Stimulated activated effector memory CD8-positive, alpha-beta T cell treated with anti-CD3 and anti-CD28 coated beads, Interleukin-12 subunit alpha, Interleukin-12 subunit beta, amount 100 ng/mL, for 72 hours (primary cell): ENCODE measurements at regions not wholly inside any gene's neighbourhood (a gene's known extent, or its start where the extent isn't known, plus 50 kb on each side); places are given as distances from the start of the nearest gene placed in this dataset.

Experiments used
- ATAC-seq: fragments of 150-1000 bp; cut with Tn5 transposase; 2 replicates; pipeline ENCODE4 v1.10.0; 2021
- DNase-seq, 2 donors: peaks; one replicate each; pipeline ENCODE4 v3.0.0; 2021 to 2022; ENCODE audit warnings: low spot score in 2 of 2
- H3K27ac Mint-ChIP-seq: one replicate; pipeline ENCODE4 v1.8.0; 2022; ENCODE audit warnings: mild to moderate bottlenecking, mixed read lengths
- H3K36me3 Mint-ChIP-seq: one replicate; pipeline ENCODE4 v1.8.0; 2022; ENCODE audit warnings: mild to moderate bottlenecking, mixed read lengths
- H3K4me1 Mint-ChIP-seq: one replicate; pipeline ENCODE4 v1.8.0; 2022; ENCODE audit warnings: mixed read lengths
- H3K4me3 Mint-ChIP-seq: one replicate; pipeline ENCODE4 v1.8.0; 2022; ENCODE audit warnings: mild to moderate bottlenecking, mixed read lengths
- H3K9me3 Mint-ChIP-seq: one replicate; pipeline ENCODE4 v1.8.0; 2022; ENCODE audit warnings: mixed read lengths

DNA sequence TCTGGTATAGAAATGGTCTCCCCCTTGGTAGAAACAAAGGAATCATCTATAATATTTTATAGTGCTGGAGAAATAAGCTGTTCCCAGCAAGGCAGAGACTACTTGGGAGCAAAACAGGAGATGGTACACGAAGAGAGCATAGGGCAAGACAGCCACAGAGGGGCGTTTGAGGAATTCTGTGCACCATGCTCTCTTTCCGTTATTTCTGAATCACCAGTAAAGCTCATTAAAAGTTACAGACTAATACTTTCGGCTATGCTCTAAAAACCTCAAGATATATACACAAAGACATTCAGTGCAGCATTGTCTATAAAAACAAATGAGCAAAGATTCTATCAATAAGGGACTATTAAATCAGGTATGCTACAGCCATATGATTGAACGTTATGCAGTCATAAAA lies 68.5 kb upstream of the FHIP2A start:
- Mint-ChIP-seq H3K4me3 (no peak overlapping the region), H3K36me3 (no peaks in the 10 kb centered on the region), H3K27ac (no peak overlapping the region), H3K4me1 (no peaks in the 10 kb centered on the region), H3K9me3 (peaks cover 2% of the 10 kb centered on the region)
- ATAC-seq (no peak), DNase-seq (no peak)

DNA sequence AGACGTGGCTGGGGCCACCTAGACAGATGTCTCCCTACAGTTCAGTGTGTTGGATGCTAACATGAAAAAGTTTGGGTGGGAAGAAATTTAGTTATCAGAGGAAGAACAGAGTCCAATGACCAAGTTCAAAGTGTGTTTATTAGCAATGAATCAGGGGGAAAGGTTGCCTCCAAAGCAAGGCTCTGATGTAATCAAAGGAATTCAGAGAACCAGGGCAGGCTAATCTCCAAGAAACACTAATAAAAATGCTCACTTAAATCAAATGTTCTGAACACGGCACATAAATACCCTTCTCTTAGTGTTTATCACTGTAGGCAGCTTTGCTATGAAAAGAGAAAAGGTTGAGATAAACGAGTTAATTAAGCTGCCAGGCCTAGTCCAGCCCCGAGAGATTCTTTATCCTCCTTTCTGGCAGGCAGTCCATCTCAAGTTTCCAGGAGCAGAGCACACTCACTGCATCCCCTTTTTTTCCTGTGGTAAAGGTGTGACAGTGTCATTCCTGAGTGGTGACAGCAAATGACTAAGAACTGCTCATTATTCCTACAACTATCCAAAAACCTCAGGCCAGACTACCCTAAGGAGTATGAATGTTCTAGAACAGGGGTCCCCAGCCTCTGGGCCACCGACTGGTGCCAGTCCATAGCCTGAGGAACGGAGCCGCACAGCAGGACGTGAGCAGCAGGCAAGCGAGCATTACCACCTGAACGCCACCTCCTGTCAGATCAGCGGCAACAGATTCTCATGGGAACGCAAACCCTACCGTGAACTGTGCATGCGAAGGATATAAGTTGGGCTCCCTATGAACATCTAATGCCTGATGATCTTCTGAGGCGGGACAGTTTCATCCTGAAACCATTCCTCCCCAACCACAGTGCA lies 66.9 kb upstream of the FHIP2A start:
- DNase-seq, result no peak
- Mint-ChIP-seq H3K27ac (no peak overlapping the region), H3K4me1 (no peaks in the 10 kb centered on the region), H3K4me3 (no peak overlapping the region), H3K9me3 (peaks cover 2% of the 10 kb centered on the region), H3K36me3 (no peaks in the 10 kb centered on the region)
- ATAC-seq, result no peak

DNA sequence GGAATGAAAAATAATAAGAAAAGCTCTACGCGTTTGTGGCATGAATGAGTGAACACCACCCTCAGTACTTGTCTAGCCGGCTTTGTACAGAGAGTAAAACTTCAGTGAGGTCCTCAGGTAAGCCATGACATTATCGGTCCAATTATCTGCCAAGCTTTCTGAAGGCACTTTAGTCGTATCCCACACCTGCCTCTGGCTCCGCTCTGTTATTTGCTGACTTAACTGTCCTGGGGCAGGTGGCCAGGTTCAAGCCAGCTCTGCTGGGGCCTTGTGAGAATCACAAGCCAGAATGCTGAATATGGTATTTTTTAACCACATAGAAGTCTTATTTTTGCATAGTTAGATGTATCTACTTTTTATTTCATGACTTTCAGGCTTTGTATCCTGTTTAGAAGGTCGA lies 66.0 kb upstream of the FHIP2A start:
- DNase-seq (no peak), ATAC-seq (no peak)
- Mint-ChIP-seq H3K36me3 (no peaks in the 10 kb centered on the region), H3K9me3 (peaks cover 2% of the 10 kb centered on the region), H3K4me3 (no peak overlapping the region), H3K27ac (no peak overlapping the region), H3K4me1 (no peaks in the 10 kb centered on the region)

DNA sequence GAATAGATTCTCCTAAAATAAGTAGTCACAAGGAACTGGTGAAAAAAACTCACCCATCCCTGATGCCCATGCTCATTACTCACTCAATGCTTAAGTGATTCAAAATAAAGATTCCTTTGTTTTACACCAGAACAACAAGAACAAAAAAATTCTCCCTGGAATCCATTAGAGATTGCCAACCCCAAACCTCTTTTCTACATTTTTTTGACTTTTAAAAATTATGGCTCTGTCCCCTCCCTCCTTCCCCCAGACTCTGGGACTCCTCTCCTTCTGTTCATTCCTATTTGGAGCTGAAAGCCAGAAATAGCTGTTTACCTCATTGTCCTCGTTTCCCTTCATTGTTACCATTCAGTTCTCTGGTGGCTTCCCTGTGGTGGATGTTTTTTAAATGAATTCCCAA lies 63.2 kb upstream of the FHIP2A start:
- DNase-seq, result no peak
- no peaks in the 10 kb centered on the region for H3K4me1 Mint-ChIP-seq
- no peaks in the 10 kb centered on the region for H3K36me3 Mint-ChIP-seq
- no peaks in the 10 kb centered on the region for H3K9me3 Mint-ChIP-seq
- no peak overlapping the region for H3K27ac Mint-ChIP-seq
- ATAC-seq, result no peak
- H3K4me3 Mint-ChIP-seq, result no peak overlapping the region

DNA sequence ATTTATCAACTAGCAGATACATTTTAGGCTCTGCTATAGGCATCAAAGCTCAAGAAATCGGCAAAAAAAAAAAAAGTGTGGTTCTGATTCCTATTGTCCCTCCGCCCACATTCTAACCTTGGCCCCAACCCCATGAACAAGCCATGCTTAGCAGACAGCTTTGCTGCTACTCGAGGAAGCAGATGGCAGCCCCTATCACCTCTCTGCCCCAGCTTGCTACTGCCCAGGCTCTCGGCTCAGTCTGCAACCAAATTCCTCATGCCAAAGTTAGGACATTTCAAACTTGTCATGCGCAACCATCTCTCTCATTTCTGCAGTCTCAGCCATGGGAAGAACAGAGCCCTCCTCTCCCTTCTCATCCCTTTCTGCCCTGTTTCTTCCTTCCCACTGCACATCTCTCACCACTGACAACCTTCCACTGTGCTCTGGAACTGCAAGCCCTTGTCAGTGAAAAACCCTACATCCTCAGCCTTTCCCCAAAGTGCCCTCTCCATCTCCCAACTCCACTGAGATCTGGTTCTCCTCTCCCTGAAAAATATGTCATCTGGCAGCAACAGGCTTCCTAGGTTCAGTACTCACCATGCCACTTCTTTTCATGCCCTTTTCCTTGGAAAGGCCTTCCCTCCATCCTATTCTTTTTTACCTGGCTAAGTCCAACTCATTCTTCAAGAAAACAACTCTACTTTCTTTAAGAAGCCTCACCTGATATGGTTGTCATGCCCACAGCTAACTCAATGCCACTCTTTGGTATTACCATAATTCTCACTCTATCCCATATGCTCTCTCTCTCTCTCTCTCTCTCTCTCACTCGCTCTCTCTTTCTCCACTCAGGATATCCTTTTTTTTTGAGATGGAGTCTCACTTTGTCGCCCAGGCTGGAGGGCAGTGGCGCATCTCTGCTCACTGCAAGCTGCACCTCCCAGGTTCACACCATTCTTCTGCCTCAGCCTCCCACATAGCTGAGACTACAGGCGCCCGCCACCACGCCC lies 60.1 kb upstream of the FHIP2A start:
- Mint-ChIP-seq H3K27ac (no peak overlapping the region), H3K4me1 (no peaks in the 10 kb centered on the region), H3K9me3 (no peaks in the 10 kb centered on the region), H3K36me3 (no peaks in the 10 kb centered on the region), H3K4me3 (no peak overlapping the region)
- DNase-seq (no peak), ATAC-seq (no peak)

DNA sequence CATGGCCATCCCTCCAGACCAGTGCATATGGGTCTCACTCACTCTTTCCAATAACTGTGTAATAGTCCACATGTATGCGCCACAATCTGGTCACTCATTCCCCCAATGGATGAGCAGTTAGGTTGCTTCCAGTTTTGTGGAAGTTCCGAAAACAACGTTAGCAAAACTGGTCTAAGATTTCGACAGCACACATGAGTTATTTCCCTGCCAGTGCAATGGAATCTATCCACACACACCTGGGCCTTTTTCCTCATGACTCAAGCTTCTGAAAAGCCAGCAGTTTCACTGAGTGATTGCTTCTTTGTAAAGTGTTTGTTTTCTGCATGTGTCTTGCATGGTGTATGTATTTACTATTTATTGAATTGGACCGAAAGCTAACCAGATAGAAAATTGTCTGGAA lies 58.8 kb upstream of the FHIP2A start:
- no peak overlapping the region for H3K4me3 Mint-ChIP-seq
- no peaks in the 10 kb centered on the region for H3K36me3 Mint-ChIP-seq
- ATAC-seq (no peak), DNase-seq (no peak)
- H3K27ac Mint-ChIP-seq, result no peak overlapping the region
- H3K4me1 Mint-ChIP-seq, result no peaks in the 10 kb centered on the region
- H3K9me3 Mint-ChIP-seq, result no peaks in the 10 kb centered on the region

DNA sequence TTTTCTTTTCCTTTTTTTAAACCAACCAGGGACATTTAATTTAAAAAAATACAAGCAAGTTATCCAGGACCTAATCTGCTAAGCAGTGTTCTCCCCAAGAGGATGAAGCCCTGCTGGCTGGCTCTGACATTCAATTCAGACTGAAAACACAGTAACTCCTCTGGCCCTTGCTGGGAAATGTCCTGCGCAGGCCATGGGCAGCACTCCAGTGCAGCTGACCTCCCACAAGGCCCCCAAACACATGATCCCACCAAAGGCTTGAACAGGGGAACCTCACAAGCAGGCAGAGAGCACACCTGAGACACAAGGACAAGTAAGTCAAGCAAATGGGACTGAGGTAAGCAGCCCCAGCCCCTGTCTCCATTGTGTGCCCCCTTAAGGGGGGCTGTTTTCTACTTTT lies 56.9 kb upstream of the FHIP2A start:
- Mint-ChIP-seq H3K27ac (no peak overlapping the region), H3K4me1 (peaks cover 5% of the 10 kb centered on the region), H3K4me3 (no peak overlapping the region), H3K36me3 (no peaks in the 10 kb centered on the region), H3K9me3 (no peaks in the 10 kb centered on the region)
- ATAC-seq, result no peak
- no peak for DNase-seq

DNA sequence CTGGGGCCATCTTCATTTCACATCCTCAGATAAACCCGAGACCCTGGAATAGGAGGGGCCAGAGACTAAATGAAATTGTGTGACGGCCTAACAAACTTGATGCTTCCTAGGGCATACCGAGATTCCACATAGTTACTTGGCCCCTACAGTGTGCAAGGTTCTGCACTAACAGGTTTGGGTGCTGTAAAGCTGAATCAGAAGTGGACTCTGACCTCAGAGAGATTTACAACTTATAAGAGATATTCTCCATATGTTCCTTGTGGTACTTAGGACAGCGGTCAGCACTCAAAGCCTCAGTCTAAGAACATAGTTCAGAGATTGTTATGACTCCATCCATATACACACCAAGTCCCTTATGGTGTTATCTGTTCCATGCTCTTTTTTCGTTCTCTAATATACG lies 55.1 kb upstream of the FHIP2A start:
- Mint-ChIP-seq H3K36me3 (no peaks in the 10 kb centered on the region), H3K4me3 (peak overlapping the region; percentile 49), H3K9me3 (no peaks in the 10 kb centered on the region), H3K27ac (no peak overlapping the region), H3K4me1 (peaks cover 5% of the 10 kb centered on the region)
- DNase-seq, result no peak
- ATAC-seq, result no peak

DNA sequence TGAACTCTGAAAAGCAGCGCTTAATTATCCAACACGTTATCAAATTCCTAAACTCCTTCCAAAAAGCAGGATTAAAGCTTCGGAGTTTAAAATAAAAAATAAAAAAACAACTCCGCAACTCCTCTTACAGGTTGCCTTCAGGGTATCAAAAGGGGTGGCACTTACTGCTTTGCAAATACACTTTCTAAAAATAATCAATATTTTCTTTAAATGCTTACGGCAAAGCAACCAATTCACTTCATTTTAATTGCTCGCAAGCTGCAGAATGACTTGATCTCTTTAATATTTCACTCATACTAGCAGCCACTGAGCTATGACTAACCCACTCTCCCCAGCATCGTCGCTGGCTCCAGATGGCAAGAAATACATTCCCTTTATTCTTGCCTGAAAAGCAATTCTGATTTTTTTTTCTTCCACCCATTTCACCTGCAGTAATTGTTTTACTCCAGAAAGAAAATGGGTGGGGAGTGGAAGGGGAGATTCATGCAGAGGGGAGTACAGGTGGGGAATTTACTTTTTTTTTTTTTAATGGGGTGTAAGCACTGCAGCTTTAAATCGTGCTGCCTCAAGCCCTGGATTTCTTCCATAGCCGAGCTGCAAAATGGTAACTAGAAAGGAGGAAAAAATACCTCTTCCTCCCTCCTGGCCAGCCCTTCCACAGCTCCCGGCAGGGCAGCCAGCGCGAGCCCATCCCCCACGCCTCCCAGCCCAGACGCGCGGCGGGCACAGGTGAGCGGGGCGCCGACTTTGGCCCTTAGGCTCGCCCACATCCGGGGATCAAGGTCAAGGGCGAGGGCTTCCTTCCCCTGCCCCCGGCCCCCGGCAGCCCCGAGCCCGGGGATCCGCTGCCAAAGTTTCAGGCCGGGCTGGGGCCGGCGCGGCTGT lies 54.2 kb upstream of the FHIP2A start:
- no peak for DNase-seq

DNA sequence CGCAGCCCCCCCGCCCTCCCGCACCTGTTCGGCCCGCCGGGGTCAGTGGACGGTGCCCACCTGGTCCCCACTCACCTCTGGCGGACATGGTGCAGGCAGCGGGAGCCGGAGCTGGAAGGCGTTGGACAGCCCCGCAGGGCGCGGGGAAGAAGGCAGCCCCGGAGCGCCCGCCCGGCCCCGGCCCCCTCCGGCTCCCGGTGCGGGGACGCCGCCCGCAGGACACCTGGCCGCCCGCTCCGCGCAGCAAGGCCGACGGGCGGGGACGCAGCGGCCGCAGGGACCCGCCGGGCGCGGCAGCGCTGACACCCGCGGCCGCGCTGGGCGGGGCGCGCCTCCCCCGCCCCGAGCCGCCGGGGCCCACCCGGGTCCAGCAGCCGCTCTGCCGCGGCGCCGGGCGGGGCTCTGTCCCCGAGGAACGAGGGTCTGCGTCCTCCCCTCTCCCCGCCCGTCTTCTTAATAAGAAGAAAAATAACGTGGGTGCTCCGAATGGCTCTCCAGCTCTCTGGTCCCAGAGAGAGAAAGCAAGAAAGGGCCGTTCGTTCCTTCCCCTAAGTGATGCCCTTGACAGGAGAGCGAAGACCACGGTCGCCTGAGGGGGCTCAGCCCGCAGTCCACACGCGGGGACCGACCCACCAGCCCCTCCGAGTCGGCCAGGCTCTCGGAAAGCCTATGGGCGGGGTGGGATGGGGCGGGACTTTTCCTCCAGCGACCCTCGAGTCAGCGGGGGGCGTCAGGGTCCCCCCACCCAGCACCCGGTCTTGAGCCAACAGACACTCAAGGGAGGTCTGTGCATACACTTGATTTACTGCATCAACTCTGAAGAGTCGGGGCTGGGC lies 53.4 kb upstream of the FHIP2A start:
- H3K9me3 Mint-ChIP-seq, result no peaks in the 10 kb centered on the region
- DNase-seq (no peak), ATAC-seq (peak; percentile 59)
- no peak overlapping the region for H3K27ac Mint-ChIP-seq
- peaks cover 5% of the 10 kb centered on the region for H3K4me1 Mint-ChIP-seq
- peak overlapping the region; percentile 32 for H3K4me3 Mint-ChIP-seq
- H3K36me3 Mint-ChIP-seq, result no peaks in the 10 kb centered on the region

More for the DNA sequence above, 54.2 kb upstream of the FHIP2A start:
- peaks cover 5% of the 10 kb centered on the region for H3K4me1 Mint-ChIP-seq
- no peaks in the 10 kb centered on the region for H3K9me3 Mint-ChIP-seq
- H3K27ac Mint-ChIP-seq, result no peak overlapping the region
- H3K36me3 Mint-ChIP-seq, result no peaks in the 10 kb centered on the region
- peak; percentile 44 for ATAC-seq
- H3K4me3 Mint-ChIP-seq, result peak overlapping the region; percentile 49

DNA sequence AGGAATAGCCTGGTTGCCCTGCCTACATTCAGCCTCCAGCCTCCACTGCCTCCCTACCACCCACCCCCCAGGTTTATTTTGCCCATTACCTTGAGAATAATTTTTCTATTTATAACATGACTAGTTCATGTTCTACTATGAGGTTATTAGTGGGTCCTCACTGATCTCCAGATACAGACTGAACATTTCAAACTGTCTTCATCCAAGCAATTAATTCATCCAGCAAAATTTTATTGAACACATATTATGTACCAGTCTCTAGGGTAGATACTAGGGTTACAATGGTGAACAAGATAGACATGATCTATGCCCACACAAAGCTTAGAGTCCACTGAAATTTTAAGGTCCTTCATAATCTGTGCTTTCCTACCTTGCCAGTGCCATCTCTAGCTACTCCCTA lies 51.6 kb upstream of the FHIP2A start:
- H3K36me3 Mint-ChIP-seq, result no peaks in the 10 kb centered on the region
- no peak overlapping the region for H3K4me3 Mint-ChIP-seq

DNA sequence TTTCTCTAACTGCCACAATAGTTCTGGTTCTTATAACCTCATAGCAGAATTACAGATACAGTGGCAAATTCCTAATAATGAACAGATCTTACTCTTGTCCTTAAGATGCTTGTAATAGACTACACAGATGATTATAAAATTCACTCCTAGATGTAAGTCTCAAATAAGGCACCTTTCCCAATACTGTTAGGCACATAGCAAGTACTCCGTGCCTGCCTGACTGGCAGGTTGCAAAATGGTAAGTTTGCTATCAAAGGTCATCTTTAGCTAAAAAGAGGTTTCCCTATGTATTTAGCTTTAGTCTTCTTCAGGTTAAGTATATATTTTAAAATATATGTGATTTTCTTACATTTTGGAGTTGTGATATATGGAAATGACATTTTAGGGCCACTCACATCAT lies 50.4 kb upstream of the FHIP2A start:
- DNase-seq (no peak), ATAC-seq (no peak)
- H3K27ac Mint-ChIP-seq, result no peak overlapping the region
- H3K9me3 Mint-ChIP-seq, result no peaks in the 10 kb centered on the region
- H3K36me3 Mint-ChIP-seq, result no peaks in the 10 kb centered on the region
- no peak overlapping the region for H3K4me3 Mint-ChIP-seq
- peaks cover 5% of the 10 kb centered on the region for H3K4me1 Mint-ChIP-seq

More for the DNA sequence above, 51.6 kb upstream of the FHIP2A start:
- DNase-seq, result no peak
- Mint-ChIP-seq H3K9me3 (no peaks in the 10 kb centered on the region), H3K27ac (no peak overlapping the region), H3K4me1 (peaks cover 5% of the 10 kb centered on the region)
- no peak for ATAC-seq

DNA sequence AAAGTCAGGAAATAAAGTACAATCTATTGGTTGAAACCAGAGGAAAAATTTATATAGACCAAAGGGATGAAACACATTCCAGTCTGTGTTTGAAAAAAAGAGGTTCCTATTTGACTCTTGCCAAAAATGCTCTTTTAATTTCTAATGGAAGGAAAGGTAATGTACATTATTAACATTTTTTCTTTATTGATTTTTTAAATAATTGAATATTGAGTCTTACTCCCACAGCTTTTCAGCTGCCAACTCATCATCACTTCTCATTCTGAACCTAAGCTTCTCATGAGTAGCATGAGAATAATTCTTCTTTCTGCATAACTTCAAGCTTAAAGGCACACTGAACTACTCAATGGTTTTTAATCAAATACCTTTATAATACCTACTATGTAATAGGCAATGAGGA lies 49.8 kb upstream of the FHIP2A start:
- Mint-ChIP-seq H3K9me3 (no peaks in the 10 kb centered on the region), H3K36me3 (no peaks in the 10 kb centered on the region), H3K27ac (no peak overlapping the region), H3K4me3 (no peak overlapping the region), H3K4me1 (peaks cover 5% of the 10 kb centered on the region)
- ATAC-seq, result no peak
- DNase-seq, result no peak
